Astrocyte of the cerebellum (primary cell): ENCODE measurements at regions not wholly inside any gene's neighbourhood (a gene's known extent, or its start where the extent isn't known, plus 50 kb on each side); places are given as distances from the start of the nearest gene placed in this dataset.
"Not testable (repeated sequence)": the region's sequence is repeated elsewhere in the genome, so short reads cannot be mapped to it uniquely, and the experiment has no call there.

Experiments
- DNase-seq: peaks from one replicate; pipeline ENCODE4 v3.0.0-alpha.2; 2011; ENCODE audit warnings: low read depth
- H3K4me3 ChIP-seq: 2 replicates; pipeline ENCODE4 v1.5.1; 2011; ENCODE audit warnings: mild to moderate bottlenecking, low read depth, low read length, moderate library complexity
- CTCF ChIP-seq: IDR thresholded peaks from 2 replicates; pipeline ENCODE4 v1.5.1; 2012; ENCODE audit warnings: low read length, low read depth, moderate library complexity, mild to moderate bottlenecking; ENCODE audit errors: missing control alignments
- in situ Hi-C: cut with HindIII; loops from 2 replicates; pipeline ENCODE4 v1.10.0; 2017; ENCODE audit warnings: low sequenced_read_pairs

GRCh38 chr2:125310657-125311364, 1285.7 kb downstream of the CNTNAP5 start:
- no peak overlapping the region for H3K4me3 ChIP-seq
- in situ Hi-C loops: no loop called here
- TF ChIP-seq CTCF: no peak
- DNase-seq: no peak

DNA sequence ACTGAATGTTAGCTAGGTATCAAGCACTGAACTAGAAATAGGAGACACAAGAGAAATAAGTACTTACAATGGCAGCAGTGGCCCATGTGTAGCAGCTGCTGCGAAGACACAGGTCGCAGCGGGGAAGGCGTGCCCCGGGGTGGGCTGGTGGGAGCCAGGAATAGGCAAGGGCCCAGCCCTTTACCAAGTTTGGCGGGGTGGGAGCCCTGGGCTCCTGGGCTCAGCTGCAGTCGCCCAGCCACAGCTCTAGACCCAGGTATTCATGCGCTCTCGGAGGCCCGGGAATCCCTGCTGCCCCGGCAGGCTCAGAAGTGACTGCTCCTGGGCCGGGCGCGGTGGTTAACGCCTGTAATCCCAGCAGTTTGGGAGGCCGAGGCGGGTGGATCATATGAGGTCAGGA, 1287.3 kb downstream of the CNTNAP5 start:
- no peak for TF ChIP-seq CTCF
- no peak for DNase-seq
- in situ Hi-C loops: no loop called here
- H3K4me3 ChIP-seq: no peak overlapping the region

GRCh38 chr2:125313806-125314205, 1288.7 kb downstream of the CNTNAP5 start:
- DNase-seq: no peak
- in situ Hi-C loops: no loop called here
- no peak overlapping the region for H3K4me3 ChIP-seq
- TF ChIP-seq CTCF: no peak

- in situ Hi-C loops: no loop called here
- no peak overlapping the region for H3K4me3 ChIP-seq
- DNase-seq: no peak
- no peak for TF ChIP-seq CTCF
These were observed 1293.7 kb downstream of the CNTNAP5 start for GRCh38 chr2:125318740-125319139.

GRCh38 chr2:125324273-125324672, 1299.2 kb downstream of the CNTNAP5 start:
- no peak for TF ChIP-seq CTCF
- H3K4me3 ChIP-seq: no peak overlapping the region
- in situ Hi-C loops: no loop called here
- no peak for DNase-seq

DNA sequence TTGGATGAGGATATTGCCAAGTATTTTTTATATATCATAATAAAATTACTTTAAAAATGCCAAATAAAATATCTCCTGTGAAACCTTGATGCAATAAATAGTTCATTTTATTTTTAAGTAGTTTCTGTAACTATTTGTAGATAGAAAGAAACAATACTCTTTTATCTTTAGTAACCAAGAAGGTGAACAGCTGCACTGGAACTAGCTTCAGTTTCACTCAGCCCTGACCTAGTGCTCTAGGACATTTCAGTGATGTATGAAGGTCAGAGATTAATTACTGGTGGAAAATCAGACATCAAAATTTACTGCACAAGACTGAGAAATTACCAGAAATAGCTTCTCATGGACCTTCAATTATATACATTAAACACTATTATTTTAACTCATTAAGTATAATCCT, 1305.0 kb downstream of the CNTNAP5 start:
- no peak for TF ChIP-seq CTCF
- no peak overlapping the region for H3K4me3 ChIP-seq
- no peak for DNase-seq
- in situ Hi-C loops: no loop called here

DNA sequence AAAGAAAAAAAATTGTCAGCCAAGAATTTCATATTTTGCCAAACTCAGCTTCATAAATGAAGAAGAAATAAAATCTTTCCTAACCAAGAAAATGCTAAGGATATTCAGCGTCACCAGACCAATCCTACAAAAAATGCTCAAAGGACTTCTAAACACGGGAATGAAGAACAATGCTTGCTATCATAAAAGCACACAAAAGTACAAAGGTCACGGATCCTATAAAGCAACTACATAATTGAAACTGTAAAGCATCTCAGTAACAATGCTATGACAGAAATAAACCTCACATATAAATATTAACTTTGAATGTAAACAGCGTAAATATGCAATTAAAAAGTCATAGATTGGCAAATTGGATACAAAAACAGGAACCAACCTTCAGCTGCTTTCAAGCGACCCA, 1314.6 kb upstream of the GYPC start:
- TF ChIP-seq CTCF: no peak
- in situ Hi-C loops: no loop called here
- no peak overlapping the region for H3K4me3 ChIP-seq
- no peak for DNase-seq

DNA sequence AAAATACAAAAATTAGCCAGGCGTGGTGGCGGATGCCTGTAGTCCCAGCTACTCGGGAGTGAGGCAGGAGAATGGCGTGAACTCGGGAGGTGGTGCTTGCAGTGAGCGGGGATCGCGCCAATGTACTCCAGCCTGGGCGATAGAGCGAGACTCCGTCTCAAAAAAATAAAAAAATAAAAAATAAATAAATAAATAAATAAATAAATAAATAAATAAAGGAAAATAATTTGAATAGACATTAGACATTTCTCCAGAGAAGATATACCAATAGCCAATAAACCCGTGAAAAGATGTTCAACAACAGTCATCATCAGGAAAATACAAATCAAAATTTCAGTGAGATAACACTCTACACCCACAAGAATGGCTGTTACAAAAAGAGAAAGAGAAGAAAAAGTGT, 1302.4 kb upstream of the GYPC start:
- H3K4me3 ChIP-seq, DNase-seq, in situ Hi-C loops: not testable (repeated sequence)
